ENCODE measurements at regions not wholly inside any gene's neighbourhood (a gene's known extent, or its start where the extent isn't known, plus 50 kb on each side); places are given as distances from the start of the nearest gene placed in this dataset.

DNA sequence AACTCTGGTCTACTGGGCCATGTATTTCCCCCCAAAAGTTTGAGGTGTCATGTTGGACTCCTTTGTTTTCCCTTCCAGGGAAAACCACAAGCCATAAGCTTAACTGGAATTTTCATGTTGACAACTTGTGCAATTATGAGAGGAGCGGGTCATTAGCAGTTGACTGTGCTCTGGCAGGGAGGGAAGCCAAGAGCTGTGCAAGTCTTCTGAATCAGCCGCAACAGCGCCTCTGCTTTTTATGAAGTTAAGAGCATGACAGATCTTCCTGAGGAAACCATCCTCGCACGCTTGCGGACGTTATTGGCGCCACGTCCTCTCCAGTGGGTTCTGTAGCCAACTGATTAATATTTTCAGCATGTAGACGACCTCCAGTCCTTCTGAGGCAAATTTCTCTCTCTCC, 148.7 kb upstream of the MKI67 start:
- TF ChIP-seq, protein P1, sequence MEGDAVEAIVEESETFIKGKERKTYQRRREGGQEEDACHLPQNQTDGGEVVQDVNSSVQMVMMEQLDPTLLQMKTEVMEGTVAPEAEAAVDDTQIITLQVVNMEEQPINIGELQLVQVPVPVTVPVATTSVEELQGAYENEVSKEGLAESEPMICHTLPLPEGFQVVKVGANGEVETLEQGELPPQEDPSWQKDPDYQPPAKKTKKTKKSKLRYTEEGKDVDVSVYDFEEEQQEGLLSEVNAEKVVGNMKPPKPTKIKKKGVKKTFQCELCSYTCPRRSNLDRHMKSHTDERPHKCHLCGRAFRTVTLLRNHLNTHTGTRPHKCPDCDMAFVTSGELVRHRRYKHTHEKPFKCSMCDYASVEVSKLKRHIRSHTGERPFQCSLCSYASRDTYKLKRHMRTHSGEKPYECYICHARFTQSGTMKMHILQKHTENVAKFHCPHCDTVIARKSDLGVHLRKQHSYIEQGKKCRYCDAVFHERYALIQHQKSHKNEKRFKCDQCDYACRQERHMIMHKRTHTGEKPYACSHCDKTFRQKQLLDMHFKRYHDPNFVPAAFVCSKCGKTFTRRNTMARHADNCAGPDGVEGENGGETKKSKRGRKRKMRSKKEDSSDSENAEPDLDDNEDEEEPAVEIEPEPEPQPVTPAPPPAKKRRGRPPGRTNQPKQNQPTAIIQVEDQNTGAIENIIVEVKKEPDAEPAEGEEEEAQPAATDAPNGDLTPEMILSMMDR (IDR thresholded peaks at IDR 0.05; ENCODE audit: low read depth, low read length, poor library complexity, severe bottlenecking): no peak
- no peak for TF ChIP-seq EZH2phosphoT487 (IDR thresholded peaks at IDR 0.05; ENCODE audit: borderline replicate concordance, low read length)

Data from DOHH2 (cell line).